GM18511 (cell line): ENCODE measurements at regions not wholly inside any gene's neighbourhood (a gene's known extent, or its start where the extent isn't known, plus 50 kb on each side); places are given as distances from the start of the nearest gene placed in this dataset.
"Not testable (repeated sequence)": the region's sequence is repeated elsewhere in the genome, so short reads cannot be mapped to it uniquely, and the experiment has no call there.

Source experiments
- ATAC-seq: cut with Tn5 transposase; IDR thresholded peaks from one replicate; pipeline ENCODE4 v1.9.1; 2021; ENCODE audit warnings: mild to moderate bottlenecking, moderate library complexity; ENCODE audit not compliant: unreplicated experiment

- ATAC-seq = no peak
These were observed 280.7 kb upstream of the TLE3 start for GRCh38 chr15:70378126-70379031.

- no peak for ATAC-seq
These were observed 279.4 kb upstream of the TLE3 start for GRCh38 chr15:70376929-70377691.

- no peak for ATAC-seq
These were observed 278.6 kb upstream of the TLE3 start for GRCh38 chr15:70376031-70376928.

GRCh38 chr15:70375586-70375985, 277.9 kb upstream of the TLE3 start:
- no peak for ATAC-seq

GRCh38 chr15:70375006-70375431, 277.3 kb upstream of the TLE3 start:
- no peak for ATAC-seq

- ATAC-seq = no peak
These were observed 276.4 kb upstream of the TLE3 start for GRCh38 chr15:70374096-70374495.

- not testable (repeated sequence) for ATAC-seq
These were observed 275.7 kb upstream of the TLE3 start for GRCh38 chr15:70373439-70373838.

GRCh38 chr15:70367913-70368705, 270.4 kb upstream of the TLE3 start:
- not testable (repeated sequence) for ATAC-seq

GRCh38 chr15:70364023-70364422, 266.3 kb upstream of the TLE3 start:
- ATAC-seq = not testable (repeated sequence)

GRCh38 chr15:70362886-70363285, 265.2 kb upstream of the TLE3 start:
- ATAC-seq = no peak

- ATAC-seq = no peak
These were observed 264.6 kb upstream of the TLE3 start for GRCh38 chr15:70362350-70362749.

- ATAC-seq = no peak
These were observed 264.2 kb upstream of the TLE3 start for GRCh38 chr15:70361891-70362290.

GRCh38 chr15:70361106-70361505, 263.4 kb upstream of the TLE3 start:
- ATAC-seq = no peak

GRCh38 chr15:70358871-70359647, 261.3 kb upstream of the TLE3 start:
- no peak for ATAC-seq

GRCh38 chr15:70358011-70358819, 260.5 kb upstream of the TLE3 start:
- no peak for ATAC-seq

- ATAC-seq = no peak
These were observed 259.7 kb upstream of the TLE3 start for GRCh38 chr15:70357453-70357852.

- no peak for ATAC-seq
These were observed 259.2 kb upstream of the TLE3 start for GRCh38 chr15:70356919-70357318.

- no peak for ATAC-seq
These were observed 258.5 kb upstream of the TLE3 start for GRCh38 chr15:70356062-70356860.
